Ectodermal cell (in vitro differentiated cells): ENCODE measurements at regions not wholly inside any gene's neighbourhood (a gene's known extent, or its start where the extent isn't known, plus 50 kb on each side); places are given as distances from the start of the nearest gene placed in this dataset.
"Not testable (repeated sequence)": the region's sequence is repeated elsewhere in the genome, so short reads cannot be mapped to it uniquely, and the experiment has no call there.

Source experiments
- H3K27ac ChIP-seq: 2 replicates; pipeline ENCODE4 v1.7.0; 2013; ENCODE audit warnings: mild to moderate bottlenecking, low read depth, low read length; ENCODE audit not compliant: insufficient read depth, poor library complexity, severe bottlenecking
- H3K27me3 ChIP-seq: 2 replicates; pipeline ENCODE4 v1.7.0; 2013; ENCODE audit warnings: mild to moderate bottlenecking, low read length; ENCODE audit not compliant: insufficient read depth, control insufficient read depth, poor library complexity, severe bottlenecking
- H3K36me3 ChIP-seq: one replicate; pipeline ENCODE4 v1.7.0; 2013; ENCODE audit warnings: low read length; ENCODE audit not compliant: control insufficient read depth, insufficient read depth
- H3K4me1 ChIP-seq: one replicate; pipeline ENCODE4 v1.7.0; 2013; ENCODE audit warnings: low read length; ENCODE audit not compliant: control insufficient read depth, insufficient read depth
- H3K4me3 ChIP-seq: 2 replicates; pipeline ENCODE4 v1.7.0; 2013; ENCODE audit warnings: low read depth, low read length, control low read depth; ENCODE audit not compliant: insufficient read depth
- H3K9me3 ChIP-seq: 2 replicates; pipeline ENCODE4 v1.7.0; 2013; ENCODE audit warnings: mild to moderate bottlenecking, low read length, moderate library complexity; ENCODE audit not compliant: control insufficient read depth
- WGBS, 2 experiments: methylation state at CpG; one replicate each; pipeline ENCODE4 v1.1.7; 2013; ENCODE audit warnings: missing lambda C conversion rate in 2 of 2; 5-methylcytosine and 5-hydroxymethylcytosine counted together

DNA sequence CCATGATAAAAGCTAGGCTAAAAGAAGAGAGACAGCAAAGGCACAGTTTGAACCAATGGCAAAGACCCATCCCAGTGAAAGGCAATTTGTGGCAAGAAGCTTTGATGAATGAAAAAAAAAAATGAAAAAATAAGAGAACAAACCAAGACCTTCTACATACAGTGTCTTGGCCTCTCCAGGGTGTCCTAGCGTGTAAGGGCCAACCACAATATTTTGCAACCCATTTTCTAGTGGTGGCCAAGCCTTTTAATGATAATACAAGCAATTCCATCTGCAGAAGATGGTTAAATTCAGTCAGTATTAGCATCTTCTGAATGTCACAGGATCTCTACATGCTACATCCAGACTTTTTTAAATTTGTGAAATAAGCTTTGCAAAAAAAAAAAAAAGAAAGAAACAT is 270.4 kb downstream of the LRATD1 start:
- WGBS, 2 experiments = 85 to 100% methylated on average over 1 of the region's 1 CpG
- Histone ChIP-seq H3K27ac (no peak overlapping the region), H3K27me3 (no peaks in the 10 kb centered on the region), H3K4me1 (no peaks in the 10 kb centered on the region), H3K36me3 (no peaks in the 10 kb centered on the region), H3K4me3 (no peak overlapping the region), H3K9me3 (no peaks in the 10 kb centered on the region)

DNA sequence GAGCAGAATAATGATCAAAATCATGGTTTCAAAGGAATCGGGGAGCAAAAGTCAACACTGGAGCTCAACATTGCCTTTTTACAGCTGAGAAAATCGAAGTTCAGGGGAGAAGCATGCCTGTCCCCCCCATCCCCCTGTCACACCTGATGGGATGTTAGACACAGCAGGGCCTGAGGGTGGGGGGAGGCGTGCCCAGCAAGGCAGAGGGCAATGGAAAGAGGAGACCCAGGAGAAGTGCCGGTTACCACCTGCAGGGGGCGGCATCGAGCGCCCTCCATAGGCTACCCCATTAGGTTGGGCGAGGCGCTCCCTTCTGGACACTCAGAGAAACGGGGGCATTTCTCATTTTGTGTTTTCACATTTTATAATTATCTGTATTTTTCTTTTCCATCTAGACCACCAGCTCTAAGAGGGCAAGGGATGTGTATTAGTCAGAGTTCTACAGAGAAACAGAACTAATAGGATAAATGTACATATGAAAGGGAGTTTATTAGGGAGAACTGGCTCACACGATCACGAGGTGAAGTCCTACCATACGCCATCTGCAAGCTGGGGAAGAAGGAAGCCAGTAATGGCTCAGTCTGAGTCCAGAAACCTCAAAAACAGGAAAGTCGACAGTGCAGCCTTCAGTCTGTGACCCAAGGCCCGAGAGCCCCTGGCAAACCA is 271.3 kb downstream of the LRATD1 start:
- H3K9me3 ChIP-seq = no peaks in the 10 kb centered on the region
- H3K27ac ChIP-seq = no peak overlapping the region
- H3K36me3 ChIP-seq = no peaks in the 10 kb centered on the region
- 53 to 62% methylated on average over 14 to 15 of the region's 15 CpGs for WGBS, 2 experiments
- no peaks in the 10 kb centered on the region for H3K27me3 ChIP-seq
- no peaks in the 10 kb centered on the region for H3K4me1 ChIP-seq
- no peak overlapping the region for H3K4me3 ChIP-seq

DNA sequence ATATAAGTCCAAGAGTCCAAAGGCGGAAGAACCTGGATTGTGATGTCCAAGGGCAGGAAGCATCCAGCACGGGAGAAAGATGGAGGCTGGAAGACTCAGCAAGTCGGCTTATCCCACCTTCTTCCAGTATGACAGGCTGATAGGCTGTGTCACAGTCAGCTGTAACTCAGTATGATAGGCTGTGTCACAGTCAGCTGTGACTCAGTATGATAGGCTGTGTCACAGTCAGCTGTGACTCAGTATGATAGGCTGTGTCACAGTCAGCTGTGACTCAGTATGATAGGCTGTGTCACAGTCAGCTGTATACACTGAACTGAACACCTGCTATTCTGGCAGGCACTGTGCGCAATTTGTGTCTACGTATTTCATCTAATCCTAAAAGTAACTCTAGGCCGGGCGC is 271.9 kb downstream of the LRATD1 start:
- H3K27me3 ChIP-seq, H3K4me3 ChIP-seq, H3K4me1 ChIP-seq, H3K9me3 ChIP-seq, H3K27ac ChIP-seq, H3K36me3 ChIP-seq: not testable (repeated sequence)
- WGBS, 2 experiments = 92 to 95% methylated on average over 7 of the region's 7 CpGs

DNA sequence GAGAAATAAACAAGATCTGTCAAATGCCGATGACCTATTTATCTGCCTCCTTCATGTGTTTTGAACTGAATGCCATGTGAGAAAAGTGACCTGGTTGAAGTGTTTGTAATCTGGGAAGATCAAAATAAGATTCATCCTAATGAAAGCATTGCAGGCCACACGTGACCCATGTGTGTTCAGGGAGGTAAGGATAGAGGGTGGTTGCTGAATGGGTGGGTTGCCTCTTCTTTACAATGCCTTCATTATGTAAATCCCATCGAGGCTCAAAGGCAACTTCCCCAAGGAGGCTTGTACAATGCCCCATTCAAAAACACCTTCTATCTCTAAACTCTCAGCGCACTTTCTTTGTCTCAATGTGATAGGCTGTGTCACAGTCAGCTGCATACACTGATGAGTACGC is 273.1 kb downstream of the LRATD1 start:
- Histone ChIP-seq H3K36me3 (no peaks in the 10 kb centered on the region), H3K27ac (no peak overlapping the region), H3K27me3 (no peaks in the 10 kb centered on the region), H3K9me3 (no peaks in the 10 kb centered on the region), H3K4me1 (no peaks in the 10 kb centered on the region), H3K4me3 (no peak overlapping the region)
- WGBS, 2 experiments = 83 to 86% methylated on average over 5 of the region's 5 CpGs

DNA sequence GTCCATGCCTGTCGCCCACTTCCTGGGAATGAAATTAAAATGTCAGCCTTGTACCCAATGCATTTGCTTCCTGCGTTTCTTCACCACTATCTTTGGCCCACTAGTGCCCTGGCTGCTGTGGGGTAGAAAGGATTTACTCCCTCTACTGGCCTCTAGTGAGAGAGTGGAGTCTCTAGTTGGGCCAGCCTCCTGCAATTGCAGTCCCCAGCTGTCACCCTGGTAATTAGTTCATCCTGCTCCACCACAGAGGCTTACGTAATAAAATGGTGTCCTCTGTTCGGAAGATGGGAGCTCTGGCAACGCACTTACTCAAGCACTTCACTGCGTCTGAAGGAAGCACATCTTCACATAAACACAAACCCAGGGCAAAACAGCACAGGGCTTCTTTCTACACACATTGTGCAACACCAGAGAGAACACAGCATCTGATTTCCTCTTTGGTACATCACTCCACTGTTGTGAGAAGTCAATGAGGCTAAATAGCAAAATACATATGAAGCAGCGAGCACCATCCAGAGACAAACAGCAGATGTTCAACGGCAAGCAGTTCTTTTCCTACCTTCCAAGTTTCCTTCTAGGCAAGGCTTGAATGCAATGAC is 274.6 kb downstream of the LRATD1 start:
- Histone ChIP-seq H3K27ac (no peak overlapping the region), H3K27me3 (no peaks in the 10 kb centered on the region), H3K4me3 (no peak overlapping the region), H3K9me3 (no peaks in the 10 kb centered on the region), H3K36me3 (no peaks in the 10 kb centered on the region), H3K4me1 (no peaks in the 10 kb centered on the region)
- WGBS, 2 experiments = 90 to 94% methylated on average over 8 of the region's 8 CpGs

DNA sequence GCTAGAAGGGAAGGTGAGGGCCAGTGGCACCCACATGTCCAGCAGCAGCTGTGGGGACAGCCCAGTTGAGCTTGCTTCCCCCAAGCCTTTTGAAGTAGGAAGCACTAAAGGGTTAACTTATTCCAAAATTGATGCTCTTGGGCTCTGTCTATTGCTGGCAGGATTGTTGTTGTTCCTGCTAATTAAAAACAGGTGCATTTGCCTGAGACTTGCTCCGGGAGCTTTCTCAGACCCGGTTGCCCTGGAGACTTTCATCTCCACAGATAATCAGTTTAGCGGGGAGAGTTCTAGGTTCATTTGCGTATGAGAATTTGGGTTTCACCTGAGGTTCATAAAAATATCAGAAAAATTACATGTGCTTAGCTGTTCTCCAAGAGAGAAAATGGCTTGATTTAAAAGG is 277.3 kb downstream of the LRATD1 start:
- no peaks in the 10 kb centered on the region for H3K9me3 ChIP-seq
- H3K27ac ChIP-seq = no peak overlapping the region
- H3K36me3 ChIP-seq = no peaks in the 10 kb centered on the region
- H3K4me1 ChIP-seq = no peaks in the 10 kb centered on the region
- no peaks in the 10 kb centered on the region for H3K27me3 ChIP-seq
- no peak overlapping the region for H3K4me3 ChIP-seq
- WGBS, 2 experiments = 94 to 95% methylated on average over 4 of the region's 4 CpGs

DNA sequence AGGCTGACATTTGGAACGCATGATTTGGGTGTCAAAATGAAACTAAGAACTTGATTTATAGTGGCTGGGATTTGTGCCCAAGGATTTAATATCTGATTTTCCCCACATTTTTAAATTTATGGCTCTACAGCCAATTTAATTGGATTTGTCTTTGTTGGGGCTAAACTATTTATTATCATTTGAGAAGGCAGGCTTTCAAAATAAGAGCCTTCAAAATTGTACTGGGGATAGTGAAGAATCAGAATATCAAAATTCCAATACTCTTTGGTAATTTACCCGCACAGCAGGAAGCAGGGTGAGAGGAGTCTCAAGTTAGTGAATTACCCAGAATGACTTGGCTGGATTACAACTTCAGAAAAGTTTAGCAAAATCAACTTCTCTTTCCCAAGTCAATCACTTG is 278.1 kb downstream of the LRATD1 start:
- 89 to 100% methylated on average over 2 of the region's 2 CpGs for WGBS, 2 experiments
- H3K36me3 ChIP-seq = no peaks in the 10 kb centered on the region
- no peak overlapping the region for H3K27ac ChIP-seq
- no peak overlapping the region for H3K4me3 ChIP-seq
- H3K4me1 ChIP-seq = no peaks in the 10 kb centered on the region
- H3K9me3 ChIP-seq = no peaks in the 10 kb centered on the region
- no peaks in the 10 kb centered on the region for H3K27me3 ChIP-seq

DNA sequence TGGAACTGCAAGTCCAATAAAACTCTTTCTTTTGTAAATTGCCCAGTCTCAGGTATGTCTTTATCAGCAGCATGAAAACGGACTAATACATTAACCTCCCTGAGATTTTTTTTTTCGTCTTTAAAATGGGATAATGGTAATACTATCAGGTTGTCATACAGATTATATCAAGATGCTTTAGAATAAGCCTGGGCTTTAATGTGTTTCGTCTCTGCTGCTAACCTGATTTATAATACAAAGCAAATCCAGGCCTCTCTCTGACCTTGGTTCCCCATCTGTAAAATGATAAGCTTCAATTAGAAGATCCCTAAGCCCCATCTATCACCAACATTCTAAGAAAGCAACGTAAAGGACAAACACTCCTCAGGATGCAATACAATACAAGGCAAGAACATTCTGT is 283.5 kb downstream of the LRATD1 start:
- no peak overlapping the region for H3K27ac ChIP-seq
- H3K27me3 ChIP-seq = no peaks in the 10 kb centered on the region
- H3K36me3 ChIP-seq = no peaks in the 10 kb centered on the region
- H3K4me3 ChIP-seq = no peak overlapping the region
- no peaks in the 10 kb centered on the region for H3K9me3 ChIP-seq
- H3K4me1 ChIP-seq = no peaks in the 10 kb centered on the region
- 91 to 93% methylated on average over 3 to 4 of the region's 4 CpGs for WGBS, 2 experiments

DNA sequence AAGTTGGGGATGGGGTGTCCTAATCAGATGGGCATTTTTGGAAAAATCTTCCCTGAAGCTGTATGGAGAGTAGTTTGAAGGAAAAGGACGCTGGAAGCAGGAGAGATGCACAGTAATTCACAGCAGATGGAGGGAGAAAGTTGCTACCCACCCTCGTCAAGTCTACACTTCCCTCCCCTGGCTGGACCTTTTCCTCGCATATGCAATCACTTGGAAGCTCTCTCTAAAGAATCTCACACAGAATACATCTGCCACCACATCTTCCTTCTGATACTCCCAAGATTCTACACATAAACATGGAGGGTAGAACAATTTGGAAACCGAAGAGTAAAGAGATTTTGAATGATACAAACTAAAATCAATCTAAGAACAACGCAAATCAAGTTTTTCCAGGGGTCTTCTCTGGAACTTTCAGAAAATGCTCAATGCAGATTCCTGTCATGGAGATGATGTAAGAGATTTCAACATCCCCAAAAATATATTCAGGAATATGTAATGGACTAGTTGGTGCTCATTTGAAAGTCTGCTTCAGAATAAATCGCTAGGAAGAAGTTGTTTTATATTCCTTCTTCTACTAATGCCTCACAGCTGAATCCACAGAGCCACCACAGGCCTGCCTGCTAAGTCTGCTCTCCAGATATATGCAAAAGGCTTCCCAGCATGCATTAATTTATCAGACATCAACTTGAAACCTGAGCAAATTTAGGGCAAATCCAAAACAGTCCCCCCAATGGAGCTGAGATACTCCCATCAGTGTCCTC is 291.5 kb downstream of the LRATD1 start:
- H3K9me3 ChIP-seq = no peaks in the 10 kb centered on the region
- no peaks in the 10 kb centered on the region for H3K4me1 ChIP-seq
- no peak overlapping the region for H3K4me3 ChIP-seq
- no peaks in the 10 kb centered on the region for H3K27me3 ChIP-seq
- WGBS, 2 experiments = 91 to 93% methylated on average over 5 to 6 of the region's 6 CpGs
- no peaks in the 10 kb centered on the region for H3K36me3 ChIP-seq
- no peak overlapping the region for H3K27ac ChIP-seq

DNA sequence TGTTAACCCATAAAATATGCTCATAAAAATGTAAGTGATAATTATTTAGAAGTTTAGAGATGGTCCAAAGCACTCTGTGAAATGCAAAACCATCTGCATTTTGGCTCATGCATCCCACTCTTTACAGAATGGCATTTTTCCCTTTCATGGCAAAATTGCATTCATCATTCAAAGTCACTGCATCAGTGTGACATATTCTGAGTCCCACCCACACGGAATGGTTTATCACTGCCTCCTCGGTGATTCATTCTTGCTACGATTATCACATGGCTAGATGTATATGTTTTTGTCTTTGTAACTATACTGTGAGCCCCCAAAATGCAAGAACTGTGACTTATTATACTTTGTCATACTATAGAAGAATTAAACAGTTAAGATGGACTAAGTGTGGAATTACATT is 293.0 kb downstream of the LRATD1 start:
- Histone ChIP-seq H3K27me3 (no peaks in the 10 kb centered on the region), H3K27ac (no peak overlapping the region), H3K4me1 (no peaks in the 10 kb centered on the region), H3K36me3 (no peaks in the 10 kb centered on the region), H3K9me3 (no peaks in the 10 kb centered on the region), H3K4me3 (no peak overlapping the region)
- WGBS, 2 experiments = 90 to 100% methylated on average over 3 of the region's 3 CpGs
